Activated CD4-positive, alpha-beta memory T cell treated with anti-CD3 and anti-CD28 coated beads, Interleukin-2, amount 10 ng/mL, durations not matched to agents 7 days and 5 days (primary cell): ENCODE measurements at regions not wholly inside any gene's neighbourhood (a gene's known extent, or its start where the extent isn't known, plus 50 kb on each side); places are given as distances from the start of the nearest gene placed in this dataset.

ENCODE experiments used
- CTCF ChIA-PET: fragments of 350-600 bp; sonication (Branson Sonifier 250); formaldehyde crosslinking; loops from one replicate; lab custom pipeline; 2021; ENCODE audit warnings: antibody characterized with exemption, inconsistent platforms; lab: Charles Lee
- POLR2A ChIA-PET: fragments of 350-600 bp; sonication (Branson Sonifier 250); formaldehyde crosslinking; loops from one replicate; lab custom pipeline; 2021; ENCODE audit warnings: antibody characterized with exemption; lab: Charles Lee
- DNase-seq: peaks from one replicate; pipeline ENCODE4 v3.0.0-alpha.2; 2020
- H3K27ac Mint-ChIP-seq: one replicate; pipeline ENCODE4 v1.8.0; 2021; ENCODE audit warnings: mild to moderate bottlenecking, mixed read lengths
- H3K27me3 Mint-ChIP-seq: one replicate; pipeline ENCODE4 v1.8.0; 2021; ENCODE audit warnings: mixed read lengths
- H3K36me3 Mint-ChIP-seq: one replicate; pipeline ENCODE4 v1.8.0; 2021; ENCODE audit warnings: low read depth, mixed read lengths
- H3K4me1 Mint-ChIP-seq: one replicate; pipeline ENCODE4 v1.8.0; 2021; ENCODE audit warnings: mixed read lengths
- H3K4me3 Mint-ChIP-seq: one replicate; pipeline ENCODE4 v1.8.0; 2021; ENCODE audit warnings: mild to moderate bottlenecking, mixed read lengths
- H3K9me3 Mint-ChIP-seq: one replicate; pipeline ENCODE4 v1.8.0; 2021; ENCODE audit warnings: mixed read lengths

- Mint-ChIP-seq H3K27ac (no peak overlapping the region), H3K27me3 (no peaks in the 10 kb centered on the region), H3K9me3 (no peaks in the 10 kb centered on the region), H3K4me1 (no peaks in the 10 kb centered on the region), H3K36me3 (no peaks in the 10 kb centered on the region), H3K4me3 (no peak overlapping the region)
- CTCF ChIA-PET: no interaction called here
- no peak for DNase-seq
- POLR2A ChIA-PET: no interaction called here
Measured at GRCh38 chr12:115468087-115468510, 784.1 kb upstream of the TBX3 start.

GRCh38 chr12:115467531-115467930 lies 783.6 kb upstream of the TBX3 start:
- Mint-ChIP-seq H3K4me3 (no peak overlapping the region), H3K36me3 (no peaks in the 10 kb centered on the region), H3K9me3 (no peaks in the 10 kb centered on the region), H3K27ac (no peak overlapping the region), H3K4me1 (no peaks in the 10 kb centered on the region), H3K27me3 (no peaks in the 10 kb centered on the region)
- ChIA-PET CTCF (no interaction called here), POLR2A (no interaction called here)
- DNase-seq: no peak

GRCh38 chr12:115466076-115466475 lies 782.1 kb upstream of the TBX3 start:
- Mint-ChIP-seq H3K4me1 (no peaks in the 10 kb centered on the region), H3K9me3 (no peaks in the 10 kb centered on the region), H3K27ac (no peak overlapping the region), H3K36me3 (no peaks in the 10 kb centered on the region), H3K27me3 (no peaks in the 10 kb centered on the region), H3K4me3 (no peak overlapping the region)
- POLR2A ChIA-PET: no interaction called here
- CTCF ChIA-PET: no interaction called here
- no peak for DNase-seq

- H3K27ac Mint-ChIP-seq: no peak overlapping the region
- no peaks in the 10 kb centered on the region for H3K27me3 Mint-ChIP-seq
- H3K9me3 Mint-ChIP-seq: no peaks in the 10 kb centered on the region
- no peaks in the 10 kb centered on the region for H3K36me3 Mint-ChIP-seq
- POLR2A ChIA-PET: no interaction called here
- DNase-seq: no peak
- CTCF ChIA-PET: no interaction called here
- H3K4me1 Mint-ChIP-seq: no peaks in the 10 kb centered on the region
- no peak overlapping the region for H3K4me3 Mint-ChIP-seq
Measured at GRCh38 chr12:115464661-115465060, 780.7 kb upstream of the TBX3 start.

- CTCF ChIA-PET: no interaction called here
- POLR2A ChIA-PET: no interaction called here
Measured at GRCh38 chr12:115464111-115464581, 780.2 kb upstream of the TBX3 start.

GRCh38 chr12:115461401-115461800 lies 777.4 kb upstream of the TBX3 start:
- H3K27me3 Mint-ChIP-seq: no peaks in the 10 kb centered on the region
- H3K36me3 Mint-ChIP-seq: no peaks in the 10 kb centered on the region
- POLR2A ChIA-PET: no interaction called here
- H3K4me1 Mint-ChIP-seq: no peaks in the 10 kb centered on the region
- CTCF ChIA-PET: no interaction called here
- no peak overlapping the region for H3K4me3 Mint-ChIP-seq
- no peak overlapping the region for H3K27ac Mint-ChIP-seq
- H3K9me3 Mint-ChIP-seq: peaks cover 9% of the 10 kb centered on the region
- DNase-seq: no peak

More at GRCh38 chr12:115464111-115464581, 780.2 kb upstream of the TBX3 start:
- DNase-seq: no peak
- Mint-ChIP-seq H3K27ac (no peak overlapping the region), H3K4me3 (no peak overlapping the region), H3K4me1 (no peaks in the 10 kb centered on the region), H3K27me3 (no peaks in the 10 kb centered on the region), H3K9me3 (no peaks in the 10 kb centered on the region), H3K36me3 (no peaks in the 10 kb centered on the region)

GRCh38 chr12:115457798-115458197 lies 773.8 kb upstream of the TBX3 start:
- no peak overlapping the region for H3K4me3 Mint-ChIP-seq
- CTCF ChIA-PET: no interaction called here
- DNase-seq: no peak
- H3K27ac Mint-ChIP-seq: no peak overlapping the region
- no peaks in the 10 kb centered on the region for H3K4me1 Mint-ChIP-seq
- peaks cover 4% of the 10 kb centered on the region for H3K27me3 Mint-ChIP-seq
- H3K36me3 Mint-ChIP-seq: no peaks in the 10 kb centered on the region
- POLR2A ChIA-PET: no interaction called here
- peaks cover 9% of the 10 kb centered on the region for H3K9me3 Mint-ChIP-seq

GRCh38 chr12:115456946-115457689 lies 773.1 kb upstream of the TBX3 start:
- Mint-ChIP-seq H3K27me3 (peaks cover 10% of the 10 kb centered on the region), H3K9me3 (peaks cover 9% of the 10 kb centered on the region), H3K4me3 (no peak overlapping the region), H3K4me1 (no peaks in the 10 kb centered on the region), H3K27ac (no peak overlapping the region), H3K36me3 (no peaks in the 10 kb centered on the region)
- DNase-seq: no peak
- ChIA-PET POLR2A (no interaction called here), CTCF (no interaction called here)

- ChIA-PET POLR2A (no interaction called here), CTCF (no interaction called here)
- no peak for DNase-seq
- Mint-ChIP-seq H3K4me1 (no peaks in the 10 kb centered on the region), H3K9me3 (peaks cover 9% of the 10 kb centered on the region), H3K27ac (no peak overlapping the region), H3K27me3 (peaks cover 17% of the 10 kb centered on the region), H3K36me3 (no peaks in the 10 kb centered on the region), H3K4me3 (no peak overlapping the region)
Measured at GRCh38 chr12:115455268-115455681, 771.3 kb upstream of the TBX3 start.

- no peak for DNase-seq
- CTCF ChIA-PET: no interaction called here
- Mint-ChIP-seq H3K36me3 (no peaks in the 10 kb centered on the region), H3K9me3 (peaks cover 5% of the 10 kb centered on the region), H3K27ac (no peak overlapping the region), H3K4me3 (no peak overlapping the region), H3K27me3 (peaks cover 17% of the 10 kb centered on the region), H3K4me1 (no peaks in the 10 kb centered on the region)
- POLR2A ChIA-PET: no interaction called here
Measured at GRCh38 chr12:115452751-115453281, 768.8 kb upstream of the TBX3 start.

GRCh38 chr12:115451780-115452736 lies 768.1 kb upstream of the TBX3 start:
- ChIA-PET CTCF (no interaction called here), POLR2A (no interaction called here)
- no peaks in the 10 kb centered on the region for H3K9me3 Mint-ChIP-seq
- H3K36me3 Mint-ChIP-seq: no peaks in the 10 kb centered on the region
- no peaks in the 10 kb centered on the region for H3K4me1 Mint-ChIP-seq
- DNase-seq: no peak
- no peak overlapping the region for H3K27ac Mint-ChIP-seq
- H3K27me3 Mint-ChIP-seq: peaks cover 17% of the 10 kb centered on the region
- no peak overlapping the region for H3K4me3 Mint-ChIP-seq

GRCh38 chr12:115451151-115451779 lies 767.3 kb upstream of the TBX3 start:
- no peak for DNase-seq
- no peak overlapping the region for H3K4me3 Mint-ChIP-seq
- H3K27ac Mint-ChIP-seq: no peak overlapping the region
- ChIA-PET CTCF (no interaction called here), POLR2A (no interaction called here)
- H3K36me3 Mint-ChIP-seq: no peaks in the 10 kb centered on the region
- H3K27me3 Mint-ChIP-seq: peaks cover 17% of the 10 kb centered on the region
- no peaks in the 10 kb centered on the region for H3K4me1 Mint-ChIP-seq
- no peaks in the 10 kb centered on the region for H3K9me3 Mint-ChIP-seq

GRCh38 chr12:115450710-115451109 lies 766.7 kb upstream of the TBX3 start:
- ChIA-PET POLR2A (no interaction called here), CTCF (no interaction called here)
- Mint-ChIP-seq H3K9me3 (no peaks in the 10 kb centered on the region), H3K27me3 (peaks cover 17% of the 10 kb centered on the region), H3K4me3 (no peak overlapping the region), H3K27ac (no peak overlapping the region), H3K4me1 (no peaks in the 10 kb centered on the region), H3K36me3 (no peaks in the 10 kb centered on the region)
- no peak for DNase-seq
